Choroid plexus epithelial cell (primary cell): ENCODE measurements at regions not wholly inside any gene's neighbourhood (a gene's known extent, or its start where the extent isn't known, plus 50 kb on each side); places are given as distances from the start of the nearest gene placed in this dataset.
A peak's percentile ranks its signal among the peaks of the same experiment; 100 is the strongest.
"Not testable (repeated sequence)": the region's sequence is repeated elsewhere in the genome, so short reads cannot be mapped to it uniquely, and the experiment has no call there.

Experiments used
- DNase-seq: peaks from one replicate; pipeline ENCODE4 v3.0.0-alpha.2; 2010; ENCODE audit warnings: low read depth
- H3K4me3 ChIP-seq: 2 replicates; pipeline ENCODE4 v1.5.1; 2011; ENCODE audit warnings: low read depth, mild to moderate bottlenecking, control low read depth, low read length, moderate library complexity
- TF ChIP-seq, protein P1 (sequence below): conservative IDR thresholded peaks from 2 replicates; pipeline ENCODE4 v1.5.1; 2011; ENCODE audit warnings: low read depth, mild to moderate bottlenecking, control low read depth, inconsistent platforms, low read length, moderate library complexity

GRCh38 chr3:176839901-176840300 lies 357.4 kb downstream of the TBL1XR1 start:
- TF ChIP-seq, protein P1, sequence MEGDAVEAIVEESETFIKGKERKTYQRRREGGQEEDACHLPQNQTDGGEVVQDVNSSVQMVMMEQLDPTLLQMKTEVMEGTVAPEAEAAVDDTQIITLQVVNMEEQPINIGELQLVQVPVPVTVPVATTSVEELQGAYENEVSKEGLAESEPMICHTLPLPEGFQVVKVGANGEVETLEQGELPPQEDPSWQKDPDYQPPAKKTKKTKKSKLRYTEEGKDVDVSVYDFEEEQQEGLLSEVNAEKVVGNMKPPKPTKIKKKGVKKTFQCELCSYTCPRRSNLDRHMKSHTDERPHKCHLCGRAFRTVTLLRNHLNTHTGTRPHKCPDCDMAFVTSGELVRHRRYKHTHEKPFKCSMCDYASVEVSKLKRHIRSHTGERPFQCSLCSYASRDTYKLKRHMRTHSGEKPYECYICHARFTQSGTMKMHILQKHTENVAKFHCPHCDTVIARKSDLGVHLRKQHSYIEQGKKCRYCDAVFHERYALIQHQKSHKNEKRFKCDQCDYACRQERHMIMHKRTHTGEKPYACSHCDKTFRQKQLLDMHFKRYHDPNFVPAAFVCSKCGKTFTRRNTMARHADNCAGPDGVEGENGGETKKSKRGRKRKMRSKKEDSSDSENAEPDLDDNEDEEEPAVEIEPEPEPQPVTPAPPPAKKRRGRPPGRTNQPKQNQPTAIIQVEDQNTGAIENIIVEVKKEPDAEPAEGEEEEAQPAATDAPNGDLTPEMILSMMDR, result no peak
- no peak overlapping the region for H3K4me3 ChIP-seq
- no peak for DNase-seq

DNA sequence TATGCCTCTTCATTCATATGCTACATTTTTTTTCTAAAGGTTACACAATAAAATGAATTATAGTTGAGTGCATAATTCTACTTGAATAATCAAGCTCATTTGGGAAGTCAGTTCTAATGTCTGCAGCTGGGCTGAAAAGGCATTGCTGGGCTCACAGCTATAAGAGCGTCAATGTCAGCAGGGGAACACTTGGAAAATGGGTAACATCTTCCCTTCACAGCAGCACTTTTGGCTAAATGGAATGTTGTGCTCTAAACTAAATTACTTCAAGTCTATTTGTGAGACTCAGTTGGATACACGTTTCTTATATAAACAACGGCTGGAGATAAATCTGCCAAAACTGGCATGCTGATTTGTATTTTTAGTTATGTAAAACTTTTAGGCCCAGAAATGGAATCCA lies 357.8 kb downstream of the TBL1XR1 start:
- H3K4me3 ChIP-seq, result no peak overlapping the region
- TF ChIP-seq, protein P1, result no peak
- no peak for DNase-seq

DNA sequence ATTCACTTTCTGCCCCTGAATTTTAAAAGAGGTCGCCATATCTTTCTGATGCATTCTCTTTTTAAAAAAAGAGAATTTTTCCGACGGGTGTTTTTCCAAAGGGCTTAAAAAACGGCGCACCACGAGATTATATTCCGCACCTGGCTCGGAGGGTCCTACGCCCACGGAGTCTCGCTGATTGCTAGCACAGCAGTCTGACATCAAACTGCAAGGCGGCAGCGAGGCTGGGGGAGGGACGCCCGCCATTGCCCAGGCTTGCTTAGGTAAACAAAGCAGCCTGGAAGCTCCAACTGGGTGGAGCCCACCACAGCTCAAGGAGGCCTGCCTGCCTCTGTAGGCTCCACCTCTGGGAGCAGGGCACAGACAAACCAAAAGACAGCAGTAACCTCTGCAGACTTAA lies 370.0 kb downstream of the TBL1XR1 start:
- H3K4me3 ChIP-seq, DNase-seq: not testable (repeated sequence)

- H3K4me3 ChIP-seq, result no peak overlapping the region
- TF ChIP-seq, protein P1, result no peak
- no peak for DNase-seq
Measured at GRCh38 chr3:176824811-176825210, 372.5 kb downstream of the TBL1XR1 start.

- TF ChIP-seq, protein P1, result no peak
- no peak for DNase-seq
- H3K4me3 ChIP-seq, result no peak overlapping the region
Measured at GRCh38 chr3:176820764-176821163, 376.5 kb downstream of the TBL1XR1 start.

DNA sequence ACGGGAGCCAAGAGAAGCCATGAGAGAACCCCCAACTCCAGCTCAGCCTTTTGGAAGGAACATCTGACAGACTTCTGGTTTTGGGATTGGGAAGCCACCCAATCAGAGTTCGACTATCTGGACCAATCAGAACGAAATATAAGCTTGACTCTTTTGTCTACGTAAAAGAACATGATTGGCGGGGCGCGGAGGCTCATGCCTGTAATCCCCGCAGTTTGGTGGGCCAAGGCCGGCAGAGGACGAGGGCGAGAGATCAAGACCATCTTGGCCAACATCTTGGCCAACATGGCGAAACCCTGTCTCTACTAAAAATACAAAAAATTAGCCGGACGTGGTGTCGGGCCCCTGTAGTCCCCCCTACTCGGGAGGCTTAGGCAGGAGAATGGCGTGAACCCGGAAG lies 380.3 kb downstream of the TBL1XR1 start:
- H3K4me3 ChIP-seq, result no peak overlapping the region
- TF ChIP-seq, protein P1, result no peak
- no peak for DNase-seq

GRCh38 chr3:176814285-176814684 lies 383.0 kb downstream of the TBL1XR1 start:
- TF ChIP-seq, protein P1, result peak; percentile 85
- peak; percentile 78 for DNase-seq
- H3K4me3 ChIP-seq, result no peak overlapping the region

DNA sequence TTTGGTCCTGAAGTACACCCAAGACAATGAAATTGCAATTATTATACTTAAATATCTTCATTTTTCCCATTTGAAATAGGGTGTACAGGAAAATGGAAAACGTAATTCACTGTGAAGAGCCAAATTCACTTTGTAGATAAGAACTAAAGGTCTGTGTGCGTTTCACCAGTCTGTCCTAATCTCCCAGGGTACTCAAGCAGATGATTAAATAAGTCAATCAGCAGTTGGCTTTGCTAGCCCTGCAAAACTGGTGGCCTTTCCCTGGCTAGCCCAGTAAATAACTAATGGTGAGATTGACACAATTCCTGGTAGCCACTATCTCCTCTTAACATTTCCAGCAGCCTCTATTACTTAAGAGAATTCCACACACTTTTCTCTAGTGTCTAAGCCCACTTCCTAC lies 389.3 kb downstream of the TBL1XR1 start:
- H3K4me3 ChIP-seq, result no peak overlapping the region
- TF ChIP-seq, protein P1, result no peak
- DNase-seq, result no peak
